Pancreas (tissue), 10 donors: ENCODE measurements at regions not wholly inside any gene's neighbourhood (a gene's known extent, or its start where the extent isn't known, plus 50 kb on each side); places are given as distances from the start of the nearest gene placed in this dataset.
"Not testable (repeated sequence)": the region's sequence is repeated elsewhere in the genome, so short reads cannot be mapped to it uniquely, and the experiment has no call there.

ENCODE experiments used
- ATAC-seq, 4 donors: fragments of 200-7000 bp; cut with Tn5 transposase; one replicate each; pipeline versions ENCODE4 v1.8.0 to v1.9.1; 2020; ENCODE audit warnings: mild to moderate bottlenecking in 4 of 4, moderate library complexity in 4 of 4
- DNase-seq, 6 donors: peaks; one replicate each; pipeline ENCODE4 v3.0.0-alpha.2; 2020
- FAIRE-seq: peaks from 2 replicates; lab custom pipeline; 2012; peaks lifted over from hg19 to GRCh38; lab: Jason Lieb, UNC
- H3K27ac ChIP-seq, 4 donors: fragments of 200-600 bp; sonication (generic); 1 replicate in 3 of 4; 2 replicates in 1 of 4; pipeline versions ENCODE4 v1.5.0 to v1.8.0; 2020
- H3K27me3 ChIP-seq, 4 donors: fragments of 200-600 bp; one replicate each; pipeline ENCODE4 v1.8.0; 2021
- H3K36me3 ChIP-seq, 3 donors: fragments of 200-600 bp; sonication (generic) in 1 of 3; one replicate each; pipeline versions ENCODE4 v1.5.0 to v1.8.0; 2020 to 2021
- H3K4me1 ChIP-seq, 3 donors: fragments of 200-600 bp; one replicate each; pipeline ENCODE4 v1.8.0; 2021
- H3K4me3 ChIP-seq, 4 donors: fragments of 200-600 bp; sonication (generic) in 2 of 4; one replicate each; pipeline versions ENCODE4 v1.5.0 to v1.8.0; 2020 to 2021
- H3K9me3 ChIP-seq, 4 donors: fragments of 200-600 bp; one replicate each; pipeline ENCODE4 v1.8.0; 2021
- CTCF ChIP-seq, 4 donors: fragments of 200-600 bp; sonication (generic) in 3 of 4; IDR thresholded peaks; one replicate each; pipeline versions ENCODE4 v1.5.0 to v1.8.0; 2021; ENCODE audit warnings: antibody characterized with exemption in 4 of 4
- WGBS, 2 donors: extraction: QIAGEN DNeasy Blood & Tissue Kit; methylation state at CpG; one replicate each; pipeline ENCODE4 v1.1.7; 2013; 5-methylcytosine and 5-hydroxymethylcytosine counted together
- intact Hi-C, 3 donors: fragments of 100-400 bp; cut with DNase I; formaldehyde crosslinking; loops; one replicate each; pipeline versions ENCODE4 v1.11.1 to v1.14.2; 2022
- donor health status: healthy with polysubstance abuse.
- donor health status: DM: no; HTN: no; CAD: no; lungs with moderate emphysema.
- donor health status: DM: no; HTN: no; CAD: no.
- donor health status: control.
- donor health status: control.
- donor health status: Bipolar disorder and iron deficiency.
- donor health status: DM: yes; HTN: yes; CAD: no.
- donor health status: DM: no; HTN: no; CAD: no.
- donor health status: DM: no; HTN: no; CAD: no.
- donor health status: DM: yes; HTN: yes; CAD: no.

GRCh38 chr6:28794175-28795002 is 129.4 kb downstream of the TRIM27 start:
- peaks cover 7 to 73% (median 18%) of the 10 kb centered on the region in 4 donors for H3K27me3 ChIP-seq
- no peaks in the 10 kb centered on the region for H3K4me1 ChIP-seq
- 4% methylated on average over 35 of the region's 35 CpGs for WGBS, 2 donors
- no peaks in the 10 kb centered on the region for H3K9me3 ChIP-seq
- FAIRE-seq, result no peak
- intact Hi-C loops, result no loop called here
- no peak overlapping the region for H3K4me3 ChIP-seq
- no peak overlapping the region for H3K27ac ChIP-seq
- no peak for TF ChIP-seq CTCF (IDR thresholded peaks at IDR 0.05)
- no peak for DNase-seq
- no peak for ATAC-seq
- no peaks in the 10 kb centered on the region for H3K36me3 ChIP-seq

DNA sequence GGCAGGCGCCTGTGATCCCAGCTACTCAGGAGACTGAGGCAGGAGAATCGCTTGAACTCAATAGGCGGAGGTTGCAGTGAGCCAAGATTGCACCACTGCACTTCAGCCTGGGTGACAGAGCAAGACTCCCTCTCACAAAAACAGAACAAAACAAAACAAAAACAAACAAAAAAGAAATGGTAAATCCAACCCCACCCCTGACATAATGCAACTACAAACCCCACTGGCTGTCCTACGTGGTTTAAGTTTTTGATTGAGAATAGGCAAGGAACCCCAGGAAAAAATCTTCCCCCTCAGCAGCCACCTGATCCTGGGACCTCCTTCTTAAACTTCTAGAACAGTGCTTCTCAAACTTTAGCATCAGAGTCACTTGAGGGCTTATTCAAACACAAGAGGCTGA is 123.1 kb downstream of the TRIM27 start:
- WGBS, 2 donors, result 67 to 74% methylated on average over 4 of the region's 4 CpGs
- H3K27ac ChIP-seq, H3K4me1 ChIP-seq, FAIRE-seq, intact Hi-C loops, DNase-seq, H3K36me3 ChIP-seq, ATAC-seq, H3K4me3 ChIP-seq, H3K9me3 ChIP-seq: not testable (repeated sequence)
- peaks cover 0 to 57% (median 19%) of the 10 kb centered on the region in 4 donors for H3K27me3 ChIP-seq

GRCh38 chr6:28802417-28803336 is 121.1 kb downstream of the TRIM27 start:
- no peak for ATAC-seq
- no peaks in the 10 kb centered on the region for H3K4me1 ChIP-seq
- H3K27me3 ChIP-seq, result peaks cover 0 to 45% (median 23%) of the 10 kb centered on the region in 4 donors
- no peak for FAIRE-seq
- no peak for TF ChIP-seq CTCF (IDR thresholded peaks at IDR 0.05)
- H3K4me3 ChIP-seq, result no peak overlapping the region
- H3K27ac ChIP-seq, result no peak overlapping the region
- intact Hi-C loops, result no loop called here
- no peaks in the 10 kb centered on the region for H3K36me3 ChIP-seq
- H3K9me3 ChIP-seq, result no peaks in the 10 kb centered on the region
- WGBS, 2 donors, result 26 to 27% methylated on average over 25 of the region's 25 CpGs
- no peak for DNase-seq

DNA sequence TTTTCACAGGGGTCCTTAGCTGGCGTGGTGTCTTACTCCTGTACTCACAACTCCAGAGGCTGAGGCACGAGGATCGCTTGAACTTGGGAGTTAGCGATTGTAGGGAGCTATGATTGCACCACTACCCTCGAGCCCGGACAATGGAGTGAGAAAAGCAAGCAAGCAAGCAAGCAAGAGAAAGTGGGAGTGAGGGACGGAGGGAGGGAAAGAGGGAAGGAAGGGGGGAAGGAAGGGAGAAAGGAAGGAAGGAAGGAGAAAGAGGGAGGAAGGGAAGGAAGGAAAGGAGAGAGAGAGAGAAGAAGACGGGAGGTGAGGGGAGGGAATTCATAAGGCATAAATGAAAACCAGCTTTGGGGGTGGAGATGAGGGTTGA is 120.5 kb downstream of the TRIM27 start:
- no peak overlapping the region for H3K4me3 ChIP-seq
- TF ChIP-seq CTCF (IDR thresholded peaks at IDR 0.05), result no peak
- peaks cover 0 to 43% (median 22%) of the 10 kb centered on the region in 4 donors for H3K27me3 ChIP-seq
- ATAC-seq, result no peak
- no peak overlapping the region for H3K27ac ChIP-seq
- no peak for FAIRE-seq
- H3K9me3 ChIP-seq, result no peaks in the 10 kb centered on the region
- DNase-seq, result no peak
- 3% methylated on average over 8 of the region's 8 CpGs for WGBS, 2 donors
- no peaks in the 10 kb centered on the region for H3K36me3 ChIP-seq
- intact Hi-C loops, result no loop called here
- no peaks in the 10 kb centered on the region for H3K4me1 ChIP-seq

DNA sequence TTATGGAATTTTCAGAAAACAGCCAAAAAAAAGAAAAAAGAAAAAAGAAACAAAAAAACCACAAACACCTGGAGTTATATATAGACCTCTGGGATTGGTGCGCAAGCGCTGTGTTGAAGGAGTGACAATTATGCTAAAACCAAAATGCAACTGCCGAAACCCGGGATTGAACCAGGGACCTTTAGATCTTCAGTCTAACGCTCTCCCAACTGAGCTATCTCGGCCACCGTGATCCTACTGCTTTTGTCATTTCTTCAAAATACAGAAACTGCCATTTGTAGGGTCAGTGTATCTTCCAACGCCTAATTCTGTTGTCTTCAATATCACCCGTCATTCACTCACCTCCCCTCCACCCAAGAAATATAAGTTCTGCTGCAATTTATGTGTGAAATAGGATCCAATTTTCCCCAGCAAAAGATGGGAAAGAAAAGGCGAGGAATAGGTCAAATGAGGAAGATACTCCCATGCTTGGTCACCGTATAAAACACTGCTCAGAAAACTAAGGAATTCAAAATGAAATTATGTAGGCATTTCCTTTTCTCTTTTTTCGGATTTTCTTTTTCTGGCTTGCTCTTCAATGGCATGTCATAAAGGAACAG is 116.0 kb downstream of the TRIM27 start:
- Histone ChIP-seq H3K9me3 (no peaks in the 10 kb centered on the region), H3K27ac (no peak overlapping the region), H3K4me1 (no peaks in the 10 kb centered on the region), H3K4me3 (no peak overlapping the region), H3K36me3 (no peaks in the 10 kb centered on the region), H3K27me3 (peaks cover 4 to 66% (median 41%) of the 10 kb centered on the region in 4 donors)
- no peak for TF ChIP-seq CTCF (IDR thresholded peaks at IDR 0.05)
- intact Hi-C loops, result no loop called here
- FAIRE-seq (no peak), ATAC-seq (no peak), DNase-seq (no peak)
- WGBS, 2 donors, result 5 to 7% methylated on average over 12 of the region's 12 CpGs
